ENCODE measurements at regions not wholly inside any gene's neighbourhood (a gene's known extent, or its start where the extent isn't known, plus 50 kb on each side); places are given as distances from the start of the nearest gene placed in this dataset.
"Not testable (repeated sequence)": the region's sequence is repeated elsewhere in the genome, so short reads cannot be mapped to it uniquely, and the experiment has no call there.

GRCh38 chr2:155502766-155503165 is 804.3 kb downstream of the KCNJ3 start:
- Histone ChIP-seq H3K36me3 (ENCODE audit: control insufficient read depth, insufficient read depth, low read length) (no peaks in the 10 kb centered on the region), H3K27me3 (ENCODE audit: control insufficient read depth, insufficient read depth, low read length) (no peaks in the 10 kb centered on the region), H3K27ac (ENCODE audit: insufficient read depth, low read length, poor library complexity, severe bottlenecking) (no peak overlapping the region), H3K9me3 (ENCODE audit: control insufficient read depth in 2 of 2, low read length in 2 of 2) (peaks cover 0 to 4% of the 10 kb centered on the region in 2 experiments), H3K4me3 (ENCODE audit: low read depth, low read length) (no peak overlapping the region), H3K4me1 (ENCODE audit: control insufficient read depth, insufficient read depth, low read length, poor library complexity, severe bottlenecking) (no peaks in the 10 kb centered on the region)
- Mint-ChIP-seq H3K27ac (no peak overlapping the region), H3K4me3 (no peak overlapping the region), H3K9me3 (peaks cover 2 to 23% (median 4%) of the 10 kb centered on the region in 7 donors), H3K4me1 (no peaks in the 10 kb centered on the region), H3K36me3 (no peaks in the 10 kb centered on the region), H3K27me3 (no peaks in the 10 kb centered on the region)
- ATAC-seq (ENCODE audit: low read depth in 2 of 2), result no peak
- no peak for DNase-seq

- Histone ChIP-seq H3K4me3 (ENCODE audit: low read depth, low read length) (no peak overlapping the region), H3K27me3 (ENCODE audit: control insufficient read depth, insufficient read depth, low read length) (no peaks in the 10 kb centered on the region), H3K36me3 (ENCODE audit: control insufficient read depth, insufficient read depth, low read length) (no peaks in the 10 kb centered on the region), H3K4me1 (ENCODE audit: control insufficient read depth, insufficient read depth, low read length, poor library complexity, severe bottlenecking) (no peaks in the 10 kb centered on the region), H3K9me3 (ENCODE audit: control insufficient read depth in 2 of 2, low read length in 2 of 2) (peaks cover 0 to 2% of the 10 kb centered on the region in 2 experiments), H3K27ac (ENCODE audit: insufficient read depth, low read length, poor library complexity, severe bottlenecking) (no peak overlapping the region)
- Mint-ChIP-seq H3K4me1 (no peaks in the 10 kb centered on the region), H3K27ac (no peak overlapping the region), H3K9me3 (peaks cover 0 to 14% (median 5%) of the 10 kb centered on the region in 7 donors), H3K27me3 (no peaks in the 10 kb centered on the region), H3K36me3 (no peaks in the 10 kb centered on the region), H3K4me3 (no peak overlapping the region)
- ATAC-seq (ENCODE audit: low read depth in 2 of 2) (no peak), DNase-seq (no peak)
Measured at GRCh38 chr2:155498106-155498505, 799.6 kb downstream of the KCNJ3 start.

- no peaks in the 10 kb centered on the region for H3K4me1 Mint-ChIP-seq
- no peak overlapping the region for H3K27ac ChIP-seq (ENCODE audit: insufficient read depth, low read length, poor library complexity, severe bottlenecking)
- no peak for ATAC-seq (ENCODE audit: low read depth in 2 of 2)
- no peaks in the 10 kb centered on the region for H3K36me3 ChIP-seq (ENCODE audit: control insufficient read depth, insufficient read depth, low read length)
- no peaks in the 10 kb centered on the region for H3K4me1 ChIP-seq (ENCODE audit: control insufficient read depth, insufficient read depth, low read length, poor library complexity, severe bottlenecking)
- no peaks in the 10 kb centered on the region for H3K36me3 Mint-ChIP-seq
- peaks cover 0 to 11% (median 4%) of the 10 kb centered on the region in 7 donors for H3K9me3 Mint-ChIP-seq
- no peak overlapping the region for H3K27ac Mint-ChIP-seq
- H3K9me3 ChIP-seq (ENCODE audit: control insufficient read depth in 2 of 2, low read length in 2 of 2), result no peaks in the 10 kb centered on the region
- DNase-seq, result no peak
- no peaks in the 10 kb centered on the region for H3K27me3 ChIP-seq (ENCODE audit: control insufficient read depth, insufficient read depth, low read length)
- H3K4me3 Mint-ChIP-seq, result no peak overlapping the region
- H3K4me3 ChIP-seq (ENCODE audit: low read depth, low read length), result no peak overlapping the region
- H3K27me3 Mint-ChIP-seq, result no peaks in the 10 kb centered on the region
Measured at GRCh38 chr2:155494744-155495143, 796.2 kb downstream of the KCNJ3 start.

DNA sequence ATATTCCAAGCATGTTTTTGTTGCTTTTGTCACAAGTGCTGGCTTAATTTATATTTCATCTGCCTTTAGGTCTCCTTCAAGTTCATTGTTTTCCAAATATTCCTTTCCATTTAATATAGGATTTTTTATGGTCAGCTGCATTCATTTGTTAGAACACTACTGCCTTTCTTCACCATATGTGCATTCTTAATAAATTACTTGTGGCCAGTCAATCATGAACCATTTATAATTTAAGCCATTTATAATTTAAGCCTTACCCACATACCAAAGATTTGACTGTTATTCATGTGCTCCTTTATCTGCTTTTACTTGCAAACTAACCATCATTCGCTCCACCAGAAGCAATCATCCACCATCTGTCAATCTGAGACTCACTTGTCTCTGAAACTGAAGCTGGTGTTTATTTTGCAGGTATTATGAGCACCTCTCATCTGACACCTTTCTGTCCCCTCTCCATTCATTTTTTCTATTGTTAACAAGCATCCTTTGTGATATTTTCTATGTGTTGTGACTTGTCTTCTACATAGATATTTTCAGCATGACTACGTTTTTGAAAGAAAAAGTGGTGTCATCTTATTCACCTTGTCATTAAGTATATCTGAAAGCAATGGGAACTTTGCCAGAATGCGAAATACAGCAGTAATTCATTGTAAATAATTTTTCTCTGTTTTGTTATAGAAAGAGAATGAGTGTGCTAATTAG is 786.8 kb downstream of the KCNJ3 start:
- ATAC-seq (ENCODE audit: low read depth in 2 of 2), result no peak
- no peaks in the 10 kb centered on the region for H3K36me3 Mint-ChIP-seq
- DNase-seq, result no peak
- no peaks in the 10 kb centered on the region for H3K4me1 Mint-ChIP-seq
- no peaks in the 10 kb centered on the region for H3K27me3 ChIP-seq (ENCODE audit: control insufficient read depth, insufficient read depth, low read length)
- H3K9me3 ChIP-seq (ENCODE audit: control insufficient read depth in 2 of 2, low read length in 2 of 2), result no peaks in the 10 kb centered on the region
- H3K4me3 Mint-ChIP-seq, result no peak overlapping the region
- no peaks in the 10 kb centered on the region for H3K4me1 ChIP-seq (ENCODE audit: control insufficient read depth, insufficient read depth, low read length, poor library complexity, severe bottlenecking)
- no peak overlapping the region for H3K4me3 ChIP-seq (ENCODE audit: low read depth, low read length)
- H3K27ac Mint-ChIP-seq, result no peak overlapping the region
- H3K27me3 Mint-ChIP-seq, result no peaks in the 10 kb centered on the region
- no peaks in the 10 kb centered on the region for H3K36me3 ChIP-seq (ENCODE audit: control insufficient read depth, insufficient read depth, low read length)
- peaks cover 0 to 4% (median 0%) of the 10 kb centered on the region in 7 donors for H3K9me3 Mint-ChIP-seq
- no peak overlapping the region for H3K27ac ChIP-seq (ENCODE audit: insufficient read depth, low read length, poor library complexity, severe bottlenecking)

GRCh38 chr2:155481141-155481540 is 782.6 kb downstream of the KCNJ3 start:
- Mint-ChIP-seq H3K4me1 (no peaks in the 10 kb centered on the region), H3K27ac (no peak overlapping the region), H3K36me3 (no peaks in the 10 kb centered on the region), H3K9me3 (peaks cover 0 to 10% (median 0%) of the 10 kb centered on the region in 7 donors), H3K27me3 (no peaks in the 10 kb centered on the region), H3K4me3 (no peak overlapping the region)
- Histone ChIP-seq H3K36me3 (ENCODE audit: control insufficient read depth, insufficient read depth, low read length) (no peaks in the 10 kb centered on the region), H3K27ac (ENCODE audit: insufficient read depth, low read length, poor library complexity, severe bottlenecking) (no peak overlapping the region), H3K9me3 (ENCODE audit: control insufficient read depth in 2 of 2, low read length in 2 of 2) (no peaks in the 10 kb centered on the region), H3K4me1 (ENCODE audit: control insufficient read depth, insufficient read depth, low read length, poor library complexity, severe bottlenecking) (no peaks in the 10 kb centered on the region), H3K4me3 (ENCODE audit: low read depth, low read length) (no peak overlapping the region), H3K27me3 (ENCODE audit: control insufficient read depth, insufficient read depth, low read length) (no peaks in the 10 kb centered on the region)
- DNase-seq (no peak), ATAC-seq (ENCODE audit: low read depth in 2 of 2) (no peak)

DNA sequence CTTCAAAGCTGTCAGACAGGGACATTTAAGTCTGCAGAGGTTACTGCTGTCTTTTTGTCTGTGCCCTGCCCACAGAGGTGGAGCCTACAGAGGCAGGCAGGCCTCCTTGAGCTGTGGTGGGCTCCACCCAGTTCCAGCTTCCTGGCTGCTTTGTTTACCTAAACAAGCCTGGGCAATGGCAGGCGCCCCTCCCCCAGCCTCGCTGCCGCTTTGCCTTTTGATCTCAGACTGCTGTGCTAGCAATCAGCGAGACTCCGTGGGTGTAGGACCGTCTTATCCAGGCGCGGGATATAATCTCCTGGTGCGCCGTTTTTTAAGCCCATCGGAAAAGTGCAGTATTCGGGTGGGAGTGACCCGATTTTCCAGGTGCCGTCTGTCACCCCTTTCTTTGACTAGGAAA is 773.5 kb downstream of the KCNJ3 start:
- not testable (repeated sequence) for H3K27me3 Mint-ChIP-seq; H3K27me3 ChIP-seq (ENCODE audit: control insufficient read depth, insufficient read depth, low read length); H3K36me3 Mint-ChIP-seq; H3K4me3 ChIP-seq (ENCODE audit: low read depth, low read length); H3K36me3 ChIP-seq (ENCODE audit: control insufficient read depth, insufficient read depth, low read length); ATAC-seq (ENCODE audit: low read depth in 2 of 2); H3K4me3 Mint-ChIP-seq; H3K27ac Mint-ChIP-seq; DNase-seq; H3K27ac ChIP-seq (ENCODE audit: insufficient read depth, low read length, poor library complexity, severe bottlenecking); H3K9me3 ChIP-seq (ENCODE audit: control insufficient read depth in 2 of 2, low read length in 2 of 2); H3K4me1 Mint-ChIP-seq; H3K4me1 ChIP-seq (ENCODE audit: control insufficient read depth, insufficient read depth, low read length, poor library complexity, severe bottlenecking)
- peaks cover 0 to 11% (median 3%) of the 10 kb centered on the region in 7 donors for H3K9me3 Mint-ChIP-seq

DNA sequence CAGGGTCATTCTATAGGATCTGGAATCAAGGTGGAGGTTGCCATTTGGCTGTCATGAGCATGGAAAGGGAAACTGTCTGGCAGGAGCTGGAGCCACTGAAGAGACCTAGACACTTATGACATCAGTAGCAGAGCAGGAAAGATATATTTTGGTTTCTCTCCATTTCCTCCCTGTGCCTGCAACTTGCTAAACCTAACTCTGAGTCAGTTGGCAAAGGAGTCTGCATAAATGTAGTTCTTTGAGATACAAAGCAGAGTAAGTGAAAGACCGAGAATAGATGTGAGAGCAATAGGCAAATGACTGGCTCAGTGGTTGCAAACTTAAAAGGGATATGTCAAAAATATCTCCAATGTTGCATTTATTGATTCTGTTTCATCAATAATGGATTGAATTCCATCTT is 757.7 kb downstream of the KCNJ3 start:
- ATAC-seq (ENCODE audit: low read depth in 2 of 2) (no peak), DNase-seq (no peak)
- no peaks in the 10 kb centered on the region for H3K27me3 Mint-ChIP-seq
- H3K27ac Mint-ChIP-seq, result no peak overlapping the region
- H3K4me1 ChIP-seq (ENCODE audit: control insufficient read depth, insufficient read depth, low read length, poor library complexity, severe bottlenecking), result no peaks in the 10 kb centered on the region
- H3K9me3 ChIP-seq (ENCODE audit: control insufficient read depth in 2 of 2, low read length in 2 of 2), result no peaks in the 10 kb centered on the region
- H3K4me1 Mint-ChIP-seq, result no peaks in the 10 kb centered on the region
- H3K27me3 ChIP-seq (ENCODE audit: control insufficient read depth, insufficient read depth, low read length), result no peaks in the 10 kb centered on the region
- no peaks in the 10 kb centered on the region for H3K36me3 Mint-ChIP-seq
- no peak overlapping the region for H3K4me3 ChIP-seq (ENCODE audit: low read depth, low read length)
- peaks cover 0 to 5% (median 0%) of the 10 kb centered on the region in 7 donors for H3K9me3 Mint-ChIP-seq
- H3K36me3 ChIP-seq (ENCODE audit: control insufficient read depth, insufficient read depth, low read length), result no peaks in the 10 kb centered on the region
- no peak overlapping the region for H3K4me3 Mint-ChIP-seq
- H3K27ac ChIP-seq (ENCODE audit: insufficient read depth, low read length, poor library complexity, severe bottlenecking), result no peak overlapping the region

- no peak overlapping the region for H3K27ac ChIP-seq (ENCODE audit: insufficient read depth, low read length, poor library complexity, severe bottlenecking)
- H3K36me3 ChIP-seq (ENCODE audit: control insufficient read depth, insufficient read depth, low read length), result no peaks in the 10 kb centered on the region
- H3K9me3 ChIP-seq (ENCODE audit: control insufficient read depth in 2 of 2, low read length in 2 of 2), result no peaks in the 10 kb centered on the region
- no peak overlapping the region for H3K4me3 Mint-ChIP-seq
- no peaks in the 10 kb centered on the region for H3K4me1 Mint-ChIP-seq
- H3K4me1 ChIP-seq (ENCODE audit: control insufficient read depth, insufficient read depth, low read length, poor library complexity, severe bottlenecking), result no peaks in the 10 kb centered on the region
- no peaks in the 10 kb centered on the region for H3K27me3 Mint-ChIP-seq
- no peak overlapping the region for H3K27ac Mint-ChIP-seq
- no peaks in the 10 kb centered on the region for H3K27me3 ChIP-seq (ENCODE audit: control insufficient read depth, insufficient read depth, low read length)
- H3K9me3 Mint-ChIP-seq, result peaks cover 1 to 16% (median 5%) of the 10 kb centered on the region in 7 donors
- no peak for ATAC-seq (ENCODE audit: low read depth in 2 of 2)
- no peak for DNase-seq
- H3K4me3 ChIP-seq (ENCODE audit: low read depth, low read length), result no peak overlapping the region
- no peaks in the 10 kb centered on the region for H3K36me3 Mint-ChIP-seq
Measured at GRCh38 chr2:155442755-155443372, 744.4 kb downstream of the KCNJ3 start.

Data from CD4-positive, CD25-positive, alpha-beta regulatory T cell (primary cell).